ENCODE measurements at regions not wholly inside any gene's neighbourhood (a gene's known extent, or its start where the extent isn't known, plus 50 kb on each side); places are given as distances from the start of the nearest gene placed in this dataset.
"Not testable (repeated sequence)": the region's sequence is repeated elsewhere in the genome, so short reads cannot be mapped to it uniquely, and the experiment has no call there.

- no peak for DNase-seq
Observed at GRCh38 chrX:138026211-138026610, 460.3 kb downstream of the ZIC3 start.

- no peak for DNase-seq
Observed at GRCh38 chrX:138031715-138032114, 465.8 kb downstream of the ZIC3 start.

GRCh38 chrX:138034136-138034535, 468.2 kb downstream of the ZIC3 start:
- DNase-seq, result peak; percentile 7

- no peak for DNase-seq
Observed at GRCh38 chrX:138037548-138037947, 471.6 kb downstream of the ZIC3 start.

- no peak for DNase-seq
Observed at GRCh38 chrX:138057883-138058282, 492.0 kb downstream of the ZIC3 start.

GRCh38 chrX:138058931-138059330, 493.0 kb downstream of the ZIC3 start:
- no peak for DNase-seq

GRCh38 chrX:138067415-138067814, 501.5 kb downstream of the ZIC3 start:
- no peak for DNase-seq

DNA sequence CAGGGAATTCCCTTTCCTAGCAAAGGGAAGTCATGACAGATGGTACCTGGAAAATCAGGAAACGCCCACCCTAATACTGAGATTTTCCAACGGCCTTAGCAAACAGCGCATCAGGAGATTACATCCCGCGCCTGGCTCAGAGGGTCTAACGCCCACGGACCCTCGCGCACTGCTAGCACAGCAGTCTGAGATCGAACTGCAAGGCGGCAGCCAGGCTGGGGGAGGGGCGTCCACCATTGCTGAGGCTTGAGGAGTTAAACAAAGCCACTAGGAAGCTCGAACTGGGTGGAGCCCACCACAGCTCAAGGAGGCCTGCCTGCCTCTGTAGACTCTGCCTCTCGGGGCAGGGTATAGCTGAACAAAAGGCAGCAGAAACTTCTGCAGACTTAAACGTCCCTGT, 507.7 kb downstream of the ZIC3 start:
- no peak for DNase-seq

- DNase-seq, result no peak
Observed at GRCh38 chrX:138082251-138082650, 516.3 kb downstream of the ZIC3 start.

GRCh38 chrX:138082896-138083295, 517.0 kb downstream of the ZIC3 start:
- no peak for DNase-seq

GRCh38 chrX:138110910-138111309, 545.0 kb downstream of the ZIC3 start:
- not testable (repeated sequence) for DNase-seq

DNA sequence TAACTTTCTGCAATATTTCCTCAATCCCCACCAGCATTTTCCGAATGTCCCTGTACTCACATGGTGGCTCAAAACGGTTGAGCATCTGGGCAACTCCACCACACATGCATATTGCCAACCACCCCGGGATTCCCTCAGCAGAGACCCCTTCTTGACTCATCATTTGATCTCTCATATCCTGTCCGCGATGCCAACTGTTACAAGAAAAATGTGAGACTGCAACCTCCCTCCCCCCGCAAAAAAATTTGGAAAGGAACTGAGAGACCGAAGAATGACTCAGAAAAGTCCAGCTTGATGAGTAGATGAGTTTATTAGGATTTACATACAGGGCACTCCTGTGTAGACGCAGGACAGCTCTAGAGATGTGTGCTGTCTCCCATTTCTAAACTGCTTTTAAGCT, 561.4 kb downstream of the ZIC3 start:
- DNase-seq, result no peak

DNA sequence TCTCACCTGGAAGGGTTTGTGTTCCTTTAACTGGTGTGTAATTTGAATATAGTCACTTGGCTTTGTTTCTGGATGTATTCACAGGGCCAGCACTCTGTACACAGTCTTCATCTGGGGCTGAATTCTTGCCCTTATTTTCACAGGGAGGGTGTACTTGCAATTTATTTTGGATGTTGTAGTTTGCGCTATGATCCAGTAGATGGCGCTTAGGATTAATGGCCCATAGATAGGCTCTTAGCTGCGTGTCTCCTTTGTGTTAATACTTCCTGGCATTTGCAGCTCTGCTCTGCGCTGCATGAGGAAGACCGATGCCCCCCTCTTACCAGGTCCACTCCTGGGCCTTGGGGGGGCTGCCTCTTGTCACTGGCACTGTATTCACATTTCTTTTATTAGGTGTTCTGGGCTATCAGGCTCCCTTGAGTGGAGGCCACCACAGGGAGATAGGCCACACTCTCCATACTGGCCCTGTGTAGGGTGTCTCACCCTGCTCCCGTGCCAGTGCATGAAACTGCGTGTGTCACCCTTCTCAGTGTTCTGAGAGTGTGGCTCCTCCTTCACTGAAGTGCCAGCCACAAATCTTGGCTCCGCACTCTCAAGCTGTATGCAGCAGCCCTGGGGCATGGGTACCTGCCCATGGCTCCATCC, 562.2 kb downstream of the ZIC3 start:
- peak; percentile 1 for DNase-seq

GRCh38 chrX:138150709-138151108, 560.8 kb downstream of the FGF13 start:
- no peak for DNase-seq

GRCh38 chrX:138157850-138158249, 553.7 kb downstream of the FGF13 start:
- no peak for DNase-seq

- DNase-seq, result no peak
Observed at GRCh38 chrX:138191998-138192397, 519.5 kb downstream of the FGF13 start.

GRCh38 chrX:138229718-138230117, 481.8 kb downstream of the FGF13 start:
- DNase-seq, result no peak

- DNase-seq, result no peak
Observed at GRCh38 chrX:138240266-138240665, 471.3 kb downstream of the FGF13 start.

DNA sequence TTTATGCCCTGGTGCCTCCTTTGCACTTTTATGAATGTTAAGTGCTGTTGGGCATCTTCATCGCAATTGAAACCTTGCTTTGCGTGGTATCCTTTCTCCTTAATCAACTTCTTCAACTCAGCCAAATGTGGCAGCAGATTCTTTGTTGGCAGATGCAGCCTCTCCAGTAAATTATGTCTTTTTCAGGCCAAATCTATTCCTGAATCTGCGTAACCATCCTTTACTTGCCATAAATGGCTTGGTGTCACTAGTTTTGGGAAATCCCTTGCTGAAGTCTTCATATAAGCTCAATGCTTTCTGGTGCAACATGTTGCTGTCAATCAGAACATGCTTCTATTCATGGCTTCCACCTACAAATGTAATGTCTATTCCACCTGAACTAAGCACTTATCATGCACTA, 457.5 kb downstream of the FGF13 start:
- no peak for DNase-seq

GRCh38 chrX:138255373-138255772, 456.1 kb downstream of the FGF13 start:
- no peak for DNase-seq

GRCh38 chrX:138264095-138264494, 447.4 kb downstream of the FGF13 start:
- not testable (repeated sequence) for DNase-seq

DNA sequence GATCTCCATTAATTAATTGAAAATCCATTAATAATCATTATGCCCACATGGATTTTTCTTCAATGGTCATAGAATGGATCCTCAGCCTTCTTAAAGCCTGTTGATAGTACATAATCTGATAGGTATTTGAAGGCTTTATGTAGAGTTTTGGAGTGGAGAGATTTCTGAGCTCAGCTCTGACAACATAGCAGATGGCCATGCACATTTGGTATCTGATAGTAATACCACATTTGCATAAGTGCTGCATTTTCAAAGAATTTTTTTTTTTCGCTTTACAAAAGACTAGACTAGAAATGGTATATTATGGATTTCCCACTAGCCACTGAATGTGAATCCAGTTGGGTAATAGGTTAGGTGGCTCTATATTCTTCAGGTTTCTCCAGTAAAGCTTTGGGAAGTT, 440.6 kb downstream of the FGF13 start:
- no peak for DNase-seq

DNA sequence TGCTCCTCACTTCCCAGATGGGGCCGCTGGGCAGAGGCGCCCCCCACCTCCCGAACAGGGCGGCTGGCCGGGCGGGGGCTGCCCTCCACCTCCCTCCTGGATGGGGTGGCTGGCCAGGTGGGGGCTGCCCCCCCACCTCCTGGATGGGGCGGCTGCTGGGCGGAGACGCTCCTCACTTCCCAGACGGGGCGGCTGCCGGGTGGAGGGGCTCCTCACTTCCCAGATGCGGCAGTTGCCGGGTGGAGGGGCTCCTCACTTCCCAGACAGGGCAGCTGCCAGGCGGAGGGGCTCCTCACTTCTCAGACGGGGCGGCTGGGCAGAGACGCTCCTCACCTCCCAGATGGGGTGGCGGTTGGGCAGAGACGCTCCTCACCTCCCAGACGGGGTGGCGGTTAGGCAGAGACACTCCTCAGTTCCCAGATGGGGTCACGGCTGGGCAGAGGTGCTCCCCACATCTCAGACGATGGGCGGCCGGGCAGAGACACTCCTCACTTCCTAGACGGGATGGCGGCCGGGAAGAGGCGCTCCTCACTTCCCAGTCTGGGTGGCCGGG, 428.8 kb downstream of the FGF13 start:
- not testable (repeated sequence) for DNase-seq

DNA sequence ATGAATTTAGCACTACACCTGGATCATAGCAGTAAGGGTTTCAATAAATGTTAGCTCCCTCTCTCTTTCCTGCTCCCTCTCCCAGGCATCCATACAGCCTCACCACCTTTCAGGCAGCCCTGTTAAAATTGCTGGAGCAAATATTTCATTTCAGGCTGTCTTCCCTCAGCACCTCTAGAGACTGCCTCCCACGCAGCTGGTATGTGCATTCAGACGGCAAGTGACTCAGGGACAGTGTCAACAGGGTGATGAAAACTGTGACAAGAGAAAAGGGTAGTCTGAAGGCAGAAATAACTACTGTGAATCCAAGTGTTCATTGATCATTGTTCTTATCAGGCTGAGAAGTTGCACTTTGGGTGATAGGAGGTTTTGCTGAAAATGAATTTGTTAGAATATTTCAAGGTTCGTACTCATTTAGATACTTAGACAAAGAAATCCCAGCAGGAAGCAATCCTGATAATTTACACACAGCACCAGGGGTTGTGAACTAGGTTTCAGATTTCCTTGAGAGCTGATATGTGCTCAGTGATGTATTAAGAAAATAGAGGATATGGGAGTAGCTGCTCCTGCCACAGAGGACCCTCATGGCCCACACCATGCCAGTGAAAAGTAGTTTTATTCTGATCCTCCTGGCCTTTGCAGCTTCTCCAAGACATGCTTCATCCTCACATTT, 424.2 kb downstream of the FGF13 start:
- no peak for DNase-seq

GRCh38 chrX:138294951-138295350, 416.6 kb downstream of the FGF13 start:
- DNase-seq, result no peak
